AG04449 (cell line): ENCODE measurements at regions not wholly inside any gene's neighbourhood (a gene's known extent, or its start where the extent isn't known, plus 50 kb on each side); places are given as distances from the start of the nearest gene placed in this dataset.

Experiments
- CTCF ChIA-PET: fragments of 350-600 bp; formaldehyde crosslinking; extraction: SDS; loops from one replicate; lab custom pipeline; 2021; ENCODE audit warnings: antibody characterized with exemption; lab: Yijun Ruan, JAX
- POLR2A ChIA-PET: fragments of 400-600, 350-600 bp; formaldehyde crosslinking; extraction: SDS; loops from one replicate; lab custom pipeline; 2020; ENCODE audit warnings: antibody characterized with exemption, inconsistent platforms; lab: Yijun Ruan, JAX
- DNase-seq: peaks from one replicate; pipeline ENCODE4 v3.0.0-alpha.2; 2010; ENCODE audit warnings: low read depth, low spot score
- H3K4me3 ChIP-seq: 2 replicates; pipeline ENCODE4 v1.5.1; 2011; ENCODE audit warnings: low read depth, mild to moderate bottlenecking, control low read depth, low read length
- CTCF ChIP-seq: IDR thresholded peaks from one replicate; pipeline ENCODE4 v1.5.1; 2011; ENCODE audit warnings: mild to moderate bottlenecking, moderate library complexity, low read length, control low read depth, inconsistent platforms; ENCODE audit not compliant: insufficient read depth; ENCODE audit errors: missing control alignments

- ChIA-PET POLR2A (no interaction called here), CTCF (interaction anchor here (0.9 to 11.6 kb wide), 7 partner anchors 8 to 1176 kb away, joined by 3 to 151 read pairs (median 9); no protein-coding TSS in a partner anchor)
- TF ChIP-seq CTCF = no peak
- DNase-seq = peak; percentile 12
- H3K4me3 ChIP-seq = no peak overlapping the region
Observed at GRCh38 chr4:16294455-16294854, 68.2 kb upstream of the TAPT1 start.

- POLR2A ChIA-PET = no interaction called here
- DNase-seq = no peak
- TF ChIP-seq CTCF = no peak
- no peak overlapping the region for H3K4me3 ChIP-seq
- CTCF ChIA-PET = interaction anchor here (1.0 to 11.6 kb wide), 8 partner anchors 10 to 1177 kb away, joined by 3 to 151 read pairs (median 16); no protein-coding TSS in a partner anchor
Observed at GRCh38 chr4:16293210-16293838, 67.1 kb upstream of the TAPT1 start.

- no peak overlapping the region for H3K4me3 ChIP-seq
- CTCF ChIA-PET = interaction anchor here (0.6 to 11.6 kb wide), 11 partner anchors 10 to 1178 kb away, joined by 3 to 151 read pairs (median 20); no protein-coding TSS in a partner anchor
- POLR2A ChIA-PET = no interaction called here
- no peak for DNase-seq
- TF ChIP-seq CTCF = no peak
Observed at GRCh38 chr4:16292585-16292984, 66.3 kb upstream of the TAPT1 start.

- POLR2A ChIA-PET = no interaction called here
- no peak for TF ChIP-seq CTCF
- H3K4me3 ChIP-seq = no peak overlapping the region
- no peak for DNase-seq
- CTCF ChIA-PET = interaction anchor here (0.6 to 11.6 kb wide), 35 partner anchors 11 to 1180 kb away, joined by 3 to 151 read pairs (median 4); no protein-coding TSS in a partner anchor
Observed at GRCh38 chr4:16290681-16291420, 64.6 kb upstream of the TAPT1 start.

GRCh38 chr4:16289897-16290554 lies 63.8 kb upstream of the TAPT1 start:
- peak; percentile 28 for TF ChIP-seq CTCF
- DNase-seq = peak; percentile 12
- H3K4me3 ChIP-seq = no peak overlapping the region
- ChIA-PET POLR2A (no interaction called here), CTCF (interaction anchor here (1.0 to 11.6 kb wide), 27 partner anchors 11 to 1180 kb away, joined by 3 to 151 read pairs (median 5); no protein-coding TSS in a partner anchor)
